K562 (cell line): ENCODE measurements at regions not wholly inside any gene's neighbourhood (a gene's known extent, or its start where the extent isn't known, plus 50 kb on each side); places are given as distances from the start of the nearest gene placed in this dataset.

Experiments
- ATAC-seq: fragments of 200-7000 bp; cut with Tn5 transposase; 3 replicates; pipeline ENCODE4 v1.9.1; 2020; ENCODE audit warnings: moderate library complexity
- BruUV-seq: library from RNA; stranded (reverse); fragments of 400-500 nt; replicated peaks from 2 replicates; lab custom pipeline; 2021; lab: Mats Ljungman, UMichigan
- CTCF ChIA-PET: fragments of 300-600 bp; formaldehyde crosslinking; extraction: SDS; loops from one replicate; lab custom pipeline; 2021; ENCODE audit warnings: low intra/inter-chr PET ratio; lab: Yijun Ruan, JAX
- POLR2A ChIA-PET: fragments of 300-600, 350-650 bp; sonication (Branson Sonifier 250); formaldehyde crosslinking; extraction: SDS; loops from one replicate; lab custom pipeline; 2021; ENCODE audit warnings: antibody characterized with exemption, inconsistent platforms; lab: Yijun Ruan, JAX
- DNase-seq, 4 experiments: peaks; one replicate each; pipeline versions ENCODE4 v3.0.0 to v3.0.0-alpha.2; 2011 to 2018; ENCODE audit warnings: low spot score in 3 of 4, mixed read lengths in 3 of 4; ENCODE audit errors: extremely low read depth in 1 of 4
- FAIRE-seq: peaks from 2 replicates; lab custom pipeline; 2011; peaks lifted over from hg19 to GRCh38; lab: Jason Lieb, UNC
- H2AFZ ChIP-seq: 2 replicates; pipeline ENCODE4 v1.6.0; 2011; ENCODE audit warnings: low read depth, low read length, control low read depth, inconsistent platforms
- H3K27ac ChIP-seq: fragments of 200-600 bp; 3 replicates; pipeline ENCODE4 v1.8.0; 2011; ENCODE audit warnings: low read depth, mild to moderate bottlenecking, control low read depth, inconsistent platforms, low read length, moderate library complexity, mixed read lengths; ENCODE audit errors: extremely low read depth
- H3K27me3 ChIP-seq, 2 experiments: fragments of 300-600 bp in 1 of 2; 2 replicates in 1 of 2; 3 replicates in 1 of 2; pipeline versions ENCODE4 v1.6.0 to v1.8.0; 2011; ENCODE audit warnings: inconsistent platforms in 2 of 2, low read length in 2 of 2, mild to moderate bottlenecking in 1 of 2, mixed read lengths in 1 of 2, moderate library complexity in 1 of 2; ENCODE audit not compliant: control insufficient read depth in 2 of 2, insufficient read depth in 2 of 2
- H3K36me3 ChIP-seq: fragments of 300-600 bp; 3 replicates; pipeline ENCODE4 v1.8.0; 2011; ENCODE audit warnings: mild to moderate bottlenecking, low read length, inconsistent platforms; ENCODE audit not compliant: control insufficient read depth, insufficient read depth
- H3K4me1 ChIP-seq, 2 experiments: fragments of 200-600 bp in 1 of 2; replicated peaks in 1 of 2; 2 replicates in 1 of 2; 3 replicates in 1 of 2; pipeline versions ENCODE4 v1.5.1 to v1.8.0; 2011; ENCODE audit warnings: inconsistent platforms in 2 of 2, low read length in 2 of 2, mild to moderate bottlenecking in 1 of 2, mixed read lengths in 1 of 2, moderate library complexity in 1 of 2; ENCODE audit not compliant: control insufficient read depth in 2 of 2, insufficient read depth in 2 of 2
- H3K4me2 ChIP-seq: 2 replicates; pipeline ENCODE4 v1.6.1; 2011; ENCODE audit warnings: low read length, control low read depth, inconsistent platforms, mixed read lengths; ENCODE audit not compliant: insufficient read depth
- H3K4me3 ChIP-seq: fragments of 200-600 bp; sonication (generic), shearing (Covaris generic); 2 replicates; pipeline ENCODE4 v1.5.1; 2016; ENCODE audit warnings: control low read depth, inconsistent platforms
- H3K79me2 ChIP-seq: fragments of 200-600 bp; 3 replicates; pipeline ENCODE4 v1.8.0; 2011; ENCODE audit warnings: low read length, inconsistent platforms; ENCODE audit not compliant: control insufficient read depth, insufficient read depth
- H3K9ac ChIP-seq, 2 experiments: 2 replicates each; pipeline versions ENCODE4 v1.6.0 to v1.6.1; 2011; ENCODE audit warnings: low read depth in 2 of 2, low read length in 2 of 2, control low read depth in 1 of 2, inconsistent platforms in 1 of 2, mild to moderate bottlenecking in 1 of 2, mixed read lengths in 1 of 2; ENCODE audit not compliant: insufficient read depth in 1 of 2
- H3K9me1 ChIP-seq: one replicate; pipeline ENCODE4 v1.6.0; 2011; ENCODE audit warnings: inconsistent platforms, mild to moderate bottlenecking, low read length, moderate library complexity; ENCODE audit not compliant: control insufficient read depth, insufficient read depth
- H3K9me3 ChIP-seq: replicated peaks from 2 replicates; pipeline ENCODE4 v1.5.1; 2011; ENCODE audit warnings: low read depth, low read length, inconsistent platforms; ENCODE audit not compliant: control insufficient read depth, insufficient read depth
- H4K20me1 ChIP-seq: replicated peaks from 2 replicates; pipeline ENCODE4 v1.6.1; 2011; ENCODE audit warnings: low read length, inconsistent platforms, mixed read lengths; ENCODE audit not compliant: control insufficient read depth, insufficient read depth
- DACH1 ChIP-seq: fragments of 450-650 bp; IDR thresholded peaks from 2 replicates; pipeline ENCODE4 v1.6.1; 2018; ENCODE audit not compliant: partially characterized antibody
- DNMT1 ChIP-seq: fragments of 450-650 bp; IDR thresholded peaks from 2 replicates; pipeline ENCODE4 v1.6.1; 2016; ENCODE audit warnings: antibody characterized with exemption, mild to moderate bottlenecking
- EGR1 ChIP-seq: fragments of 450-650 bp; conservative IDR thresholded peaks from 2 replicates; pipeline ENCODE4 v1.6.1; 2017; ENCODE audit warnings: mild to moderate bottlenecking
- ETV5 ChIP-seq: sonication (generic); formaldehyde crosslinking; IDR thresholded peaks from 2 replicates; pipeline ENCODE4 v1.4.0; 2020; ENCODE audit warnings: low read depth, mild to moderate bottlenecking, missing genetic modification reagents
- HDAC3 ChIP-seq: fragments of 450-650 bp; IDR thresholded peaks from 2 replicates; pipeline ENCODE4 v1.6.1; 2018; ENCODE audit warnings: borderline replicate concordance, mild to moderate bottlenecking, moderate library complexity; ENCODE audit not compliant: partially characterized antibody
- JUN ChIP-seq, 2 experiments: sonication (generic) in 1 of 2; formaldehyde crosslinking in 1 of 2; IDR thresholded peaks; 2 replicates each; pipeline versions ENCODE4 v1.6.1 to v1.8.0; 2012 to 2022; ENCODE audit warnings: borderline replicate concordance in 2 of 2, mild to moderate bottlenecking in 2 of 2, improper control_type of control experiment in 1 of 2, low read depth in 1 of 2, low read length in 1 of 2, missing genetic modification reagents in 1 of 2
- MYC ChIP-seq, 2 experiments: fragments of 250-450 bp in 1 of 2; sonication (Bioruptor Pico) in 1 of 2; IDR thresholded peaks; 2 replicates each; pipeline versions ENCODE4 v1.5.1 to v1.6.1; 2012 to 2021; ENCODE audit warnings: low read depth in 2 of 2, borderline replicate concordance in 1 of 2, improper control_type of control experiment in 1 of 2, low read length in 1 of 2, mild to moderate bottlenecking in 1 of 2, moderate library complexity in 1 of 2
- NFIC ChIP-seq: fragments of 450-650 bp; IDR thresholded peaks from 2 replicates; pipeline ENCODE4 v1.6.1; 2017; ENCODE audit warnings: mild to moderate bottlenecking, inconsistent platforms
- RBM22 ChIP-seq: fragments of 200-400 bp; formaldehyde crosslinking; IDR thresholded peaks from 2 replicates; pipeline ENCODE4 v1.6.1; 2018; ENCODE audit warnings: low read length, low read depth; ENCODE audit not compliant: poor library complexity, severe bottlenecking
- RUNX1 ChIP-seq: sonication (generic); IDR thresholded peaks from 2 replicates; pipeline ENCODE4 v1.6.1; 2016; ENCODE audit warnings: antibody characterized with exemption, low read depth
- ZNF174 ChIP-seq: fragments of 250-450 bp; sonication (Bioruptor Pico); IDR thresholded peaks from 2 replicates; pipeline ENCODE4 v1.4.0; 2020; ENCODE audit warnings: mild to moderate bottlenecking
- ZNF184 ChIP-seq: sonication (generic); formaldehyde crosslinking; IDR thresholded peaks from 2 replicates; pipeline ENCODE4 v1.5.0; 2020; ENCODE audit warnings: missing genetic modification reagents
- ZNF41 ChIP-seq: fragments of 250-450 bp; sonication (Bioruptor Pico); conservative IDR thresholded peaks from 2 replicates; pipeline ENCODE4 v1.4.0; 2020; ENCODE audit warnings: mild to moderate bottlenecking
- WGBS: fragments of 100-300 bp; shearing (Covaris generic); methylation state at CpG from one replicate; pipeline ENCODE4 v1.1.6; 2016; ENCODE audit warnings: low coverage, mixed read lengths; ENCODE audit not compliant: insufficient coverage; ENCODE audit errors: missing lambda C conversion rate; 5-methylcytosine and 5-hydroxymethylcytosine counted together
- in situ Hi-C: fragments of 300-500 bp; cut with MboI; formaldehyde crosslinking; loops from 4 replicates; pipeline ENCODE4 v1.15.0; 2018; ENCODE audit warnings: inconsistent platforms, mixed read lengths
- intact Hi-C: fragments of 100-400 bp; cut with micrococcal nuclease; formaldehyde crosslinking; loops from 2 replicates; pipeline ENCODE4 v1.14.2; 2022
- TF ChIP-seq, protein P1 (sequence below): fragments of 450-650 bp; formaldehyde crosslinking; conservative IDR thresholded peaks from 2 replicates; pipeline ENCODE4 v1.4.0; 2022; ENCODE audit warnings: mild to moderate bottlenecking, missing genetic modification characterization
- TF ChIP-seq, protein P2 (sequence below): fragments of 250-450 bp; sonication (Bioruptor Pico); IDR thresholded peaks from 2 replicates; pipeline ENCODE4 v1.8.0; 2021; ENCODE audit warnings: mild to moderate bottlenecking, moderate library complexity
- TF ChIP-seq, protein P3 (sequence below), 2 experiments: fragments of 150-350 bp in 1 of 2; IDR thresholded peaks; 2 replicates each; pipeline ENCODE4 v1.6.1; 2012 to 2016; ENCODE audit warnings: low read depth in 2 of 2, low read length in 2 of 2, mild to moderate bottlenecking in 1 of 2, moderate library complexity in 1 of 2

DNA sequence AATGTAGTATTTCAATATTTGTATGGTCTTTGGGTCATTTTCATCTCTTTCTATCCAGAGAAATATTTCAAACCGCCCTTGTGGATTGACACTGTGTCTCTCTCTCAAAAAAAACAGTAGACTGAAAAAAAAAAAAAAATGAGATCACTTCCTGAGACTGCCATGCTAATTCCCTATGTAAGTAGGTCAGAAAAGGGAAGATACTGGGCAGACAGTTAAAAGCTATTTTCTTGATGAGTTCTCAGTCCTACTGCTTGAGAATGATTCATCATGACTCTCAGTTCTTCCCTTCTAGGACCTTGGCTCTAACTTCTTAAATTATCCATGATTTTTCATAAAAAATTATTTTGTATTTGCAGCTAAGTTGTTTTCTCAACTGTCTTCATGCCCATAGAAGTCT is 672.3 kb upstream of the REG3G start:
- Histone ChIP-seq H3K9ac (no peak overlapping the region), H3K9me1 (no peaks in the 10 kb centered on the region), H3K36me3 (no peaks in the 10 kb centered on the region), H3K4me2 (no peak overlapping the region), H3K9me3 (no peaks in the 10 kb centered on the region), H3K27me3 (no peaks in the 10 kb centered on the region), H4K20me1 (no peaks in the 10 kb centered on the region), H3K4me1 (no peaks in the 10 kb centered on the region), H3K79me2 (no peaks in the 10 kb centered on the region), H3K4me3 (no peak overlapping the region), H3K27ac (no peak overlapping the region), H2AFZ (no peak overlapping the region)
- POLR2A ChIA-PET = no interaction called here
- FAIRE-seq = no peak
- CTCF ChIA-PET = interaction anchor here (0.6 kb wide), 1 partner anchor 79 kb away, joined by 4 read pairs; no protein-coding TSS in a partner anchor
- no peak for DNase-seq
- TF ChIP-seq ZNF174 (CRISPR knock-in tag) (no peak), ZNF41 (CRISPR knock-in tag) (no peak), RUNX1 (no peak), DACH1 (no peak), EGR1 (no peak), MYC (IDR thresholded peaks at IDR 0.05; ENCODE audit: low read depth, low read length) (no peak), MYC (CRISPR knock-in tag; IDR thresholded peaks at IDR 0.05; ENCODE audit: borderline replicate concordance, low read depth) (no peak), HDAC3 (no peak), ZNF184 (CRISPR knock-in tag) (no peak), RBM22 (no peak), NFIC (no peak), JUN (IDR thresholded peaks at IDR 0.05; ENCODE audit: borderline replicate concordance, low read depth, low read length) (no peak), JUN (CRISPR knock-in tag; IDR thresholded peaks at IDR 0.05; ENCODE audit: borderline replicate concordance) (no peak), DNMT1 (no peak), ETV5 (CRISPR knock-in tag) (no peak)
- TF ChIP-seq, protein P1, sequence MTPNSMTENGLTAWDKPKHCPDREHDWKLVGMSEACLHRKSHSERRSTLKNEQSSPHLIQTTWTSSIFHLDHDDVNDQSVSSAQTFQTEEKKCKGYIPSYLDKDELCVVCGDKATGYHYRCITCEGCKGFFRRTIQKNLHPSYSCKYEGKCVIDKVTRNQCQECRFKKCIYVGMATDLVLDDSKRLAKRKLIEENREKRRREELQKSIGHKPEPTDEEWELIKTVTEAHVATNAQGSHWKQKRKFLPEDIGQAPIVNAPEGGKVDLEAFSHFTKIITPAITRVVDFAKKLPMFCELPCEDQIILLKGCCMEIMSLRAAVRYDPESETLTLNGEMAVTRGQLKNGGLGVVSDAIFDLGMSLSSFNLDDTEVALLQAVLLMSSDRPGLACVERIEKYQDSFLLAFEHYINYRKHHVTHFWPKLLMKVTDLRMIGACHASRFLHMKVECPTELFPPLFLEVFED (CRISPR knock-in tag) = no peak
- TF ChIP-seq, protein P2, sequence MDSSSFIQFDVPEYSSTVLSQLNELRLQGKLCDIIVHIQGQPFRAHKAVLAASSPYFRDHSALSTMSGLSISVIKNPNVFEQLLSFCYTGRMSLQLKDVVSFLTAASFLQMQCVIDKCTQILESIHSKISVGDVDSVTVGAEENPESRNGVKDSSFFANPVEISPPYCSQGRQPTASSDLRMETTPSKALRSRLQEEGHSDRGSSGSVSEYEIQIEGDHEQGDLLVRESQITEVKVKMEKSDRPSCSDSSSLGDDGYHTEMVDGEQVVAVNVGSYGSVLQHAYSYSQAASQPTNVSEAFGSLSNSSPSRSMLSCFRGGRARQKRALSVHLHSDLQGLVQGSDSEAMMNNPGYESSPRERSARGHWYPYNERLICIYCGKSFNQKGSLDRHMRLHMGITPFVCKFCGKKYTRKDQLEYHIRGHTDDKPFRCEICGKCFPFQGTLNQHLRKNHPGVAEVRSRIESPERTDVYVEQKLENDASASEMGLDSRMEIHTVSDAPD = no peak
- TF ChIP-seq, protein P3, sequence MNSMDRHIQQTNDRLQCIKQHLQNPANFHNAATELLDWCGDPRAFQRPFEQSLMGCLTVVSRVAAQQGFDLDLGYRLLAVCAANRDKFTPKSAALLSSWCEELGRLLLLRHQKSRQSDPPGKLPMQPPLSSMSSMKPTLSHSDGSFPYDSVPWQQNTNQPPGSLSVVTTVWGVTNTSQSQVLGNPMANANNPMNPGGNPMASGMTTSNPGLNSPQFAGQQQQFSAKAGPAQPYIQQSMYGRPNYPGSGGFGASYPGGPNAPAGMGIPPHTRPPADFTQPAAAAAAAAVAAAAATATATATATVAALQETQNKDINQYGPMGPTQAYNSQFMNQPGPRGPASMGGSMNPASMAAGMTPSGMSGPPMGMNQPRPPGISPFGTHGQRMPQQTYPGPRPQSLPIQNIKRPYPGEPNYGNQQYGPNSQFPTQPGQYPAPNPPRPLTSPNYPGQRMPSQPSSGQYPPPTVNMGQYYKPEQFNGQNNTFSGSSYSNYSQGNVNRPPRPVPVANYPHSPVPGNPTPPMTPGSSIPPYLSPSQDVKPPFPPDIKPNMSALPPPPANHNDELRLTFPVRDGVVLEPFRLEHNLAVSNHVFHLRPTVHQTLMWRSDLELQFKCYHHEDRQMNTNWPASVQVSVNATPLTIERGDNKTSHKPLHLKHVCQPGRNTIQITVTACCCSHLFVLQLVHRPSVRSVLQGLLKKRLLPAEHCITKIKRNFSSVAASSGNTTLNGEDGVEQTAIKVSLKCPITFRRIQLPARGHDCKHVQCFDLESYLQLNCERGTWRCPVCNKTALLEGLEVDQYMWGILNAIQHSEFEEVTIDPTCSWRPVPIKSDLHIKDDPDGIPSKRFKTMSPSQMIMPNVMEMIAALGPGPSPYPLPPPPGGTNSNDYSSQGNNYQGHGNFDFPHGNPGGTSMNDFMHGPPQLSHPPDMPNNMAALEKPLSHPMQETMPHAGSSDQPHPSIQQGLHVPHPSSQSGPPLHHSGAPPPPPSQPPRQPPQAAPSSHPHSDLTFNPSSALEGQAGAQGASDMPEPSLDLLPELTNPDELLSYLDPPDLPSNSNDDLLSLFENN (IDR thresholded peaks at IDR 0.05; ENCODE audit: low read depth in 2 of 2, low read length in 2 of 2) = no peak
- intact Hi-C loops (no loop called here), in situ Hi-C loops (no loop called here)
- BruUV-seq = no TSS peak
- WGBS = 33% methylated on average over 1 of the region's 1 CpG
- ATAC-seq = no peak
